ENCODE measurements at regions not wholly inside any gene's neighbourhood (a gene's known extent, or its start where the extent isn't known, plus 50 kb on each side); places are given as distances from the start of the nearest gene placed in this dataset.
A peak's percentile ranks its signal among the peaks of the same experiment; 100 is the strongest.

GRCh38 chr11:11755871-11756270, 85.9 kb upstream of the USP47 start:
- DNase-seq, result no peak

GRCh38 chr11:11752679-11753078, 89.1 kb upstream of the USP47 start:
- no peak for DNase-seq

- DNase-seq, result no peak
These were observed 91.5 kb upstream of the USP47 start for GRCh38 chr11:11750017-11750878.

- DNase-seq, result peak; percentile 52
These were observed 92.9 kb upstream of the USP47 start for GRCh38 chr11:11748706-11749365.

GRCh38 chr11:11747570-11747969, 94.2 kb upstream of the USP47 start:
- DNase-seq, result no peak

- no peak for DNase-seq
These were observed 95.3 kb upstream of the USP47 start for GRCh38 chr11:11746449-11746848.

- DNase-seq, result no peak
These were observed 98.6 kb upstream of the USP47 start for GRCh38 chr11:11743216-11743615.

- DNase-seq, result no peak
These were observed 99.3 kb upstream of the USP47 start for GRCh38 chr11:11742486-11742885.

- no peak for DNase-seq
These were observed 100.9 kb upstream of the USP47 start for GRCh38 chr11:11740836-11741235.

GRCh38 chr11:11740073-11740702, 101.6 kb upstream of the USP47 start:
- DNase-seq, result no peak

- DNase-seq, result no peak
These were observed 103.4 kb upstream of the USP47 start for GRCh38 chr11:11738370-11738769.

- no peak for DNase-seq
These were observed 106.2 kb upstream of the USP47 start for GRCh38 chr11:11735586-11735985.

GRCh38 chr11:11733246-11733747, 108.5 kb upstream of the USP47 start:
- DNase-seq, result no peak

GRCh38 chr11:11732116-11732515, 109.7 kb upstream of the USP47 start:
- no peak for DNase-seq

- DNase-seq, result peak; percentile 44
These were observed 109.7 kb upstream of the GALNT18 start for GRCh38 chr11:11731311-11732083.

GRCh38 chr11:11728386-11728785, 106.6 kb upstream of the GALNT18 start:
- no peak for DNase-seq

GRCh38 chr11:11725438-11725837, 103.6 kb upstream of the GALNT18 start:
- no peak for DNase-seq

- no peak for DNase-seq
These were observed 103.2 kb upstream of the GALNT18 start for GRCh38 chr11:11724994-11725393.

- no peak for DNase-seq
These were observed 101.1 kb upstream of the GALNT18 start for GRCh38 chr11:11722861-11723260.

- no peak for DNase-seq
These were observed 100.4 kb upstream of the GALNT18 start for GRCh38 chr11:11722246-11722645.

GRCh38 chr11:11718511-11718910, 96.7 kb upstream of the GALNT18 start:
- DNase-seq, result no peak

GRCh38 chr11:11717064-11717725, 95.4 kb upstream of the GALNT18 start:
- no peak for DNase-seq
